ENCODE measurements at regions not wholly inside any gene's neighbourhood (a gene's known extent, or its start where the extent isn't known, plus 50 kb on each side); places are given as distances from the start of the nearest gene placed in this dataset.

DNA sequence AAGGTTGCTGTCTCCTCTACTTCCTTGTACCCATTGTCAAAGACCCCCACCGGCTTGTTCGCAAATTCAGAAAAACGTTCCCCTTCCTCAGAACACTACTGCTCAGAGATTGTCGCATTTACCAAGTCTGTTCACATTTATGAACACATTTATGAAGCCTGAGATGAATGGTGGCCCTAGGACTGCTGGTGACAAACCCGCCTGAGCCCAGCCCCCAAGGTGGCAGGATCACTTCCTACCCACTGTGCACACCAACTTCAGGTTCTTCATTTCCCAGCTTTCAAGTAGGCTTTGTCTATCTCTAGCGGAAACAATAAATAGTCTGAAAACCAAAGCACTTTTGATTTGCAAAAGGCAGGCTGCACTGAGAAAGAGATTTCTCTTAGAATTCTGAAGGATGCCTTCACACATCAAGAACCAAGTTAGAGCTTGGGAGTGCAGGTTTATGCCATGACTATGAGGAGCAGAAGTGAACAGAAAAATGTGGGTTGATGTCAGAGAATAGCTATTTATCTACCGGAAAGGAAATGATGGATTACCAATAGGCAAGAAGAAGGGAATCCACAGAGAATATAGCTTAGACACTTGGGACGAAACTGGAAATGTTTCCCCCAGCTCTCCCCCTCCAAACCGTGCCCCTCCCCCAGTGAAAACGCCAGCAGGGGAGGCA is 200.5 kb downstream of the TOMM20 start:
- H3K4me3 Mint-ChIP-seq (ENCODE audit: unreplicated experiment), result no peak overlapping the region
- peaks cover 9% of the 10 kb centered on the region for H3K27me3 Mint-ChIP-seq (ENCODE audit: unreplicated experiment)
- DNase-seq (ENCODE audit: low spot score), result no peak
- H3K4me1 Mint-ChIP-seq (ENCODE audit: unreplicated experiment), result peaks cover 46% of the 10 kb centered on the region
- peak overlapping the region; percentile 1 for H3K27ac Mint-ChIP-seq (ENCODE audit: unreplicated experiment)
- TF ChIP-seq, protein P1, sequence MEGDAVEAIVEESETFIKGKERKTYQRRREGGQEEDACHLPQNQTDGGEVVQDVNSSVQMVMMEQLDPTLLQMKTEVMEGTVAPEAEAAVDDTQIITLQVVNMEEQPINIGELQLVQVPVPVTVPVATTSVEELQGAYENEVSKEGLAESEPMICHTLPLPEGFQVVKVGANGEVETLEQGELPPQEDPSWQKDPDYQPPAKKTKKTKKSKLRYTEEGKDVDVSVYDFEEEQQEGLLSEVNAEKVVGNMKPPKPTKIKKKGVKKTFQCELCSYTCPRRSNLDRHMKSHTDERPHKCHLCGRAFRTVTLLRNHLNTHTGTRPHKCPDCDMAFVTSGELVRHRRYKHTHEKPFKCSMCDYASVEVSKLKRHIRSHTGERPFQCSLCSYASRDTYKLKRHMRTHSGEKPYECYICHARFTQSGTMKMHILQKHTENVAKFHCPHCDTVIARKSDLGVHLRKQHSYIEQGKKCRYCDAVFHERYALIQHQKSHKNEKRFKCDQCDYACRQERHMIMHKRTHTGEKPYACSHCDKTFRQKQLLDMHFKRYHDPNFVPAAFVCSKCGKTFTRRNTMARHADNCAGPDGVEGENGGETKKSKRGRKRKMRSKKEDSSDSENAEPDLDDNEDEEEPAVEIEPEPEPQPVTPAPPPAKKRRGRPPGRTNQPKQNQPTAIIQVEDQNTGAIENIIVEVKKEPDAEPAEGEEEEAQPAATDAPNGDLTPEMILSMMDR (IDR thresholded peaks at IDR 0.05; ENCODE audit: unreplicated experiment), result no peak
- H3K36me3 Mint-ChIP-seq (ENCODE audit: low read depth, unreplicated experiment), result no peaks in the 10 kb centered on the region
- no peaks in the 10 kb centered on the region for H3K9me3 Mint-ChIP-seq (ENCODE audit: unreplicated experiment)

DNA sequence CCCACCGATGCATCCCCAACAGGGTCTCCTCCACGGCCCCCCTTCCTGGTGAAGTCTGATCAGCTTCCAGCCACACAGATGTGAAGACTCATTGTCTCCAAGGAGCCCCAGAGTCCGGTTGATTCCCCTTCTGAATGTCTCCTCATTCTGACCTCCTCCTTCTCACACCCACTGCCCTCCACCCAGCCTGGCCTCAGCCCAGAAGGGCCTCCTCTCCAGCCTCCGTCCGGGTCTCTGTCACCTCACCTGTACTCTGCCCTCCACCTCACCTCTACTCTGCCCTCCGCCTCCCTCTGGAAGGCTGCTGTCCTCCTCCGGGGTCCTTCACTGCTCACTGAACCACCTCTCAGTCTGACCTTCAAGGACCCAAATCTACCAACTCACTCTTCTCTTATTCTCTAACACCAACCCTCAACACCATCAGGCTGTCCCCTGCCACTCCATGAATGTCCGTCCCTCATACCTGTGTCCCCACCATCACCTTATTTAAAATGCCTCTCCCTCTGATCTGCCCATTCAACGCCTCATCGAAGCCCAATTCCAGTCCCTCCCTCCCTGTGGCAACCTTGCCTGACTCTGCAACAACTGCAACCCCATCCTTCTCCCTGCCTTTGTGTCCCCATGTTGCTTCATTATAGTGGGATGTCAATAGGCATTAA is 201.2 kb downstream of the TOMM20 start:
- no peak for DNase-seq (ENCODE audit: low spot score)
- Mint-ChIP-seq H3K36me3 (ENCODE audit: low read depth, unreplicated experiment) (no peaks in the 10 kb centered on the region), H3K9me3 (ENCODE audit: unreplicated experiment) (no peaks in the 10 kb centered on the region), H3K4me1 (ENCODE audit: unreplicated experiment) (peaks cover 40% of the 10 kb centered on the region), H3K27me3 (ENCODE audit: unreplicated experiment) (peaks cover 6% of the 10 kb centered on the region), H3K27ac (ENCODE audit: unreplicated experiment) (peak overlapping the region; percentile 1), H3K4me3 (ENCODE audit: unreplicated experiment) (no peak overlapping the region)
- TF ChIP-seq, protein P1 (IDR thresholded peaks at IDR 0.05; ENCODE audit: unreplicated experiment), result no peak

DNA sequence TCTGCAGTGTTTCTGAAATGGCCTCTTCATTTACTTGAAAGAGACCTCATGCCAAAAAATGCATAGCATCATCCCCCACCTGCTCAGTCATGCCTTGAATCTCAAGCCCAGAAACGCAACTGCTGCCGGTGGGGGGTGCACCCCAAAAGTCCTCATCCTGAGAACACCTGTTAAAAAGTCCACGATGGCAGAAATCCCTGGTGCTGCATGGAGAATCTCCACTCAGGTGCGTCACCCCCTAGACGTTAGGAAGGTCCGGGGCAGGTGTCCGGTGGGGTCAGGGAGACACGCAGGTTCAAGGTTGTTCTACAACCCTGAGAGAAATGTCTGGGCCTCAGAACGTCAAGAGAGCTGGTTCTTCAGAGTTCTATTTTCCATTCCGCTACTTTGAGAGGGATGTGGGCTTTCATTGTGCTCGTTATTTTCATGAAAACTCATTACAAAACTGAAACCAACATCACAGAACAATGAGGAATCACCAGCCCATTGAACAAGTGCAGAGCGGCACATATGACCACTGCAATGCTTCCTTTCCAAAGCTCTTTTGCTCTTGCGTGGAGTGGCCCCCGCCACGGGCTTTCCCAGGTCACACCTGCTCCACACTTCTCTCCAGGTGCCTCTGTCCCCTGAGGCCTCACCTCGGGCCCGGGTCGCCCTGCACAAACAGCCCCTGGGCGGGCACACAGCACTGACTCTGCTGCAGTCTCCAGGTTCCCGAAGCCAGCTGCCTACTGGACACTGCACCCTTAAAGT is 201.9 kb downstream of the TOMM20 start:
- TF ChIP-seq, protein P1 (IDR thresholded peaks at IDR 0.05; ENCODE audit: unreplicated experiment), result no peak
- Mint-ChIP-seq H3K27ac (ENCODE audit: unreplicated experiment) (peak overlapping the region; percentile 94), H3K4me3 (ENCODE audit: unreplicated experiment) (no peak overlapping the region), H3K4me1 (ENCODE audit: unreplicated experiment) (peaks cover 41% of the 10 kb centered on the region), H3K9me3 (ENCODE audit: unreplicated experiment) (no peaks in the 10 kb centered on the region), H3K36me3 (ENCODE audit: low read depth, unreplicated experiment) (no peaks in the 10 kb centered on the region), H3K27me3 (ENCODE audit: unreplicated experiment) (peaks cover 5% of the 10 kb centered on the region)
- DNase-seq (ENCODE audit: low spot score), result no peak

DNA sequence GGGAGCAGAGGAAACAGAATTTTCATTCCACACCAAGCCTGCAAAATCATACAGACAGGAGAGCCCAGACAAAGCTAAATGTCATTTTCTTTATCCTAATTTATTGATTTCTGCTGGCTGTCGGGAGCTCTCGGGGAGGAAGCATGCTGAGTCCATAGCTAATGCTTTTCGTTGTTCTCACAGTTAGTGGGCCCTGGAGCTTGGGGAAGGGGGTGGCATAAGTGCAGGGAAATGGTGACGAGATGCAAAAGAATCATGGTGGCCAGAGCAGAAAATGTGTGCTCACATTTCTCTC is 202.4 kb downstream of the TOMM20 start:
- Mint-ChIP-seq H3K36me3 (ENCODE audit: low read depth, unreplicated experiment) (no peaks in the 10 kb centered on the region), H3K27me3 (ENCODE audit: unreplicated experiment) (peaks cover 8% of the 10 kb centered on the region), H3K4me3 (ENCODE audit: unreplicated experiment) (no peak overlapping the region), H3K27ac (ENCODE audit: unreplicated experiment) (peak overlapping the region; percentile 94), H3K4me1 (ENCODE audit: unreplicated experiment) (peaks cover 47% of the 10 kb centered on the region), H3K9me3 (ENCODE audit: unreplicated experiment) (no peaks in the 10 kb centered on the region)
- no peak for DNase-seq (ENCODE audit: low spot score)
- TF ChIP-seq, protein P1 (IDR thresholded peaks at IDR 0.05; ENCODE audit: unreplicated experiment), result no peak
